AG04449 (cell line): ENCODE measurements at regions not wholly inside any gene's neighbourhood (a gene's known extent, or its start where the extent isn't known, plus 50 kb on each side); places are given as distances from the start of the nearest gene placed in this dataset.

ENCODE experiments used
- CTCF ChIA-PET: fragments of 350-600 bp; formaldehyde crosslinking; extraction: SDS; loops from one replicate; lab custom pipeline; 2021; ENCODE audit warnings: antibody characterized with exemption; lab: Yijun Ruan, JAX
- POLR2A ChIA-PET: fragments of 400-600, 350-600 bp; formaldehyde crosslinking; extraction: SDS; loops from one replicate; lab custom pipeline; 2020; ENCODE audit warnings: antibody characterized with exemption, inconsistent platforms; lab: Yijun Ruan, JAX
- DNase-seq: peaks from one replicate; pipeline ENCODE4 v3.0.0-alpha.2; 2010; ENCODE audit warnings: low read depth, low spot score
- H3K4me3 ChIP-seq: 2 replicates; pipeline ENCODE4 v1.5.1; 2011; ENCODE audit warnings: low read depth, mild to moderate bottlenecking, control low read depth, low read length
- TF ChIP-seq, protein P1 (sequence below): IDR thresholded peaks from one replicate; pipeline ENCODE4 v1.5.1; 2011; ENCODE audit warnings: mild to moderate bottlenecking, moderate library complexity, low read length, control low read depth, inconsistent platforms; ENCODE audit not compliant: insufficient read depth; ENCODE audit errors: missing control alignments

DNA sequence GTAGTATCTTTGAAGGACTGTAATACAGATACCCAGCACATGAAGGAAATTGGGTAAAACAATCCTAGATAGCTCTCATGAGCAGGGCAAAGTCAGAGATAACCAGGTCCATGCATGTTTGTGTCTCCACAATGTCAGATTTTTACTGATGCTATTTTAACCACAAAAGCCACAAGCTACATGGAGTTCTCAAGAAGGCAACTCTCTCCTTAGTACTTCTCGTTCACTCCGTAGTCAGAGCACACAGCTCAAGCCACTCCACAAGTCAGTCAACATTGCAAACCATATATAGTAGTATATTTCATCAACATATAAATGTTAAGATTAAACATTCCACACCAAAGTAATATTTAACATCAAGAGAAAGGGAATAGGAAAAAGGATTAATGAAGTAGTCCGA lies 98.0 kb upstream of the PIK3CG start:
- TF ChIP-seq, protein P1, sequence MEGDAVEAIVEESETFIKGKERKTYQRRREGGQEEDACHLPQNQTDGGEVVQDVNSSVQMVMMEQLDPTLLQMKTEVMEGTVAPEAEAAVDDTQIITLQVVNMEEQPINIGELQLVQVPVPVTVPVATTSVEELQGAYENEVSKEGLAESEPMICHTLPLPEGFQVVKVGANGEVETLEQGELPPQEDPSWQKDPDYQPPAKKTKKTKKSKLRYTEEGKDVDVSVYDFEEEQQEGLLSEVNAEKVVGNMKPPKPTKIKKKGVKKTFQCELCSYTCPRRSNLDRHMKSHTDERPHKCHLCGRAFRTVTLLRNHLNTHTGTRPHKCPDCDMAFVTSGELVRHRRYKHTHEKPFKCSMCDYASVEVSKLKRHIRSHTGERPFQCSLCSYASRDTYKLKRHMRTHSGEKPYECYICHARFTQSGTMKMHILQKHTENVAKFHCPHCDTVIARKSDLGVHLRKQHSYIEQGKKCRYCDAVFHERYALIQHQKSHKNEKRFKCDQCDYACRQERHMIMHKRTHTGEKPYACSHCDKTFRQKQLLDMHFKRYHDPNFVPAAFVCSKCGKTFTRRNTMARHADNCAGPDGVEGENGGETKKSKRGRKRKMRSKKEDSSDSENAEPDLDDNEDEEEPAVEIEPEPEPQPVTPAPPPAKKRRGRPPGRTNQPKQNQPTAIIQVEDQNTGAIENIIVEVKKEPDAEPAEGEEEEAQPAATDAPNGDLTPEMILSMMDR: no peak
- POLR2A ChIA-PET: no interaction called here
- no peak overlapping the region for H3K4me3 ChIP-seq
- CTCF ChIA-PET: interaction anchor here (1.0 to 1.9 kb wide), 2 partner anchors 14 to 590 kb away, joined by 3 to 6 read pairs; no protein-coding TSS in a partner anchor
- DNase-seq: no peak

DNA sequence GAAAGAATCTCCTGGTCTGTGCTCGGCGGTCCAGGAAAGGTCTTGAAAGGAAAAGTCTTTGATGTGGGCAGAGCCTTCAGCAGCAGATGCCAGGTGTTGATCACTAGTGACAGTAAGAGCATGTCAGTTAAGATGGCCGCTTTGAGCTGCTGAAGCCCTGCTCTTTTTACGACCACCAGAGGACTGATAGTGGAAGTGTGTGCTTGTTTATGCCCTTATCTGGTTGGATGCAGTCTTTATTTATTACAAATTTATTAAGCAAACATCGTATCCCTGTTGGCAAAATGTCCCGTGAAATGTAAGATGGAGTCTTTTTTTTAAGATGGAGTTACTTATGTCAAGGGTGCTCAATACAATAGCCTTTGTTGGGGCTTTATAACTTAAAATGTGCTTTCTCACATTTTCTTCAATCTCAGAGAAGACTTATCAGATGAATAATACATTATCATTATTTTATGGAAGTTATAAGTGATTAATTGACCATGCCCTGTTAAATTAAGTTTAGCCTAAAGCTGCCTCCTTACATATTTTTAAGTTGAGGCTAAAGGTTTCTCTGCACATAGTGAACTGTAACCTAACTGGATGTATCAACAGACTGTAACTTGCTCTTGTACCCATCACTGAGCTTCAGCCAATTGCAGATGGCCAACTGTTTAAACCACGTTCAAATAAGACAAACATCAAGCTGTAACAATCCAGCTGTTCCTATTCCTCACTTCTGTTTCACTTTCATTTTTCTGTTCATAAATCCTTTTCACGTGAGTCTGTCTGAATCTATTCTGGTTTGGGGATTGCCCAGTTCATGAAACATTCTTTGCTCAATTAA lies 97.4 kb upstream of the PIK3CG start:
- ChIA-PET CTCF (interaction anchor here (1.0 to 1.9 kb wide), 2 partner anchors 13 to 591 kb away, joined by 3 to 6 read pairs; no protein-coding TSS in a partner anchor), POLR2A (no interaction called here)
- TF ChIP-seq, protein P1: no peak

DNA sequence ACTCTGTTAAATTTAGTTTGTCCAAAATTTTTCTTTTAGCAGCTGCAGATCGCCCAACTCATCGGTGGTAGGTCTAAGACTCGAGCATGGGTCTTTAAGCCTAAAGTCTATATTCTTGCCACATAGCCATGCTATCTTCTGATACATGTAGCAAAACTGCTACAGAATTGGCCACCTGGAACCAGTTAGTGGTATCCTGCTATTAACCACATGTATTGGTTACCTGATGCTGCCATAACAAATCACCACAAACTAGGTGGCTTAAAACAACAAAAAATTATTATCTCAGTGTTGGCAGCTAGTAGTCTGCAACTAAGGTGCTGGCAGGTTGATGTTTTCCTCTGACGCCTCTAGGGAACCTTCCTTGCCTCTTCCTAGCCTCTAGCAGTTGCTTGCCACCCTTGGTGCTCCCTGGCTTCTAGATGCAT lies 96.7 kb upstream of the PIK3CG start:
- POLR2A ChIA-PET: no interaction called here
- DNase-seq: no peak
- TF ChIP-seq, protein P1: no peak
- CTCF ChIA-PET: no interaction called here
- H3K4me3 ChIP-seq: no peak overlapping the region

More for the DNA sequence above, 97.4 kb upstream of the PIK3CG start:
- H3K4me3 ChIP-seq: no peak overlapping the region
- DNase-seq: no peak

GRCh38 chr7:106770191-106770590 lies 94.9 kb upstream of the PIK3CG start:
- POLR2A ChIA-PET: no interaction called here
- peak; percentile 82 for DNase-seq
- H3K4me3 ChIP-seq: no peak overlapping the region
- CTCF ChIA-PET: interaction anchor here (1.0 kb wide), 1 partner anchor 110 kb away, joined by 4 read pairs; the partner anchor contains the start of gene CCDC71L
- TF ChIP-seq, protein P1: no peak

DNA sequence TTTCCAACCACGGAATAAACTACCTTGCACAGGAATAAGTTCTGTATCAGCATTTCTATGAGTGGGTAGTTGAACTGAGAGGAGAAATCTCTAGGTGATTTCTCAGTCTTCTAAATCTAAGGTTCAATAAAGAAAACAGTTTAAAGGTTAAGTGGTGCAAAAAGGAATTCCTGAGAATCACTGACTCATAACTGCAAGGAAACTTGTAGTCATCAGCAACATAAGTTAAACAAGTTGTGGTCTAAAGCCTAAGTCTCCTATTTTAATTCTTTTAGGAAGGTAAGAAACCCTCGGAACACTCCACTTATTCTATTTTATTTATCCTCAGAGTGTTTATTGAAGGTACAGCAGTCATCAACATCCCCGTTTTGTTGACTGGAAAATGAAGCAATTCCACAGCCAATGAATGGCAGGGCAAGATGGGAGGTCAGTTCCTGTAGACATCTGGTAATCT lies 92.4 kb upstream of the PIK3CG start:
- DNase-seq: no peak
- POLR2A ChIA-PET: no interaction called here
- CTCF ChIA-PET: no interaction called here
- TF ChIP-seq, protein P1: no peak
- H3K4me3 ChIP-seq: no peak overlapping the region

DNA sequence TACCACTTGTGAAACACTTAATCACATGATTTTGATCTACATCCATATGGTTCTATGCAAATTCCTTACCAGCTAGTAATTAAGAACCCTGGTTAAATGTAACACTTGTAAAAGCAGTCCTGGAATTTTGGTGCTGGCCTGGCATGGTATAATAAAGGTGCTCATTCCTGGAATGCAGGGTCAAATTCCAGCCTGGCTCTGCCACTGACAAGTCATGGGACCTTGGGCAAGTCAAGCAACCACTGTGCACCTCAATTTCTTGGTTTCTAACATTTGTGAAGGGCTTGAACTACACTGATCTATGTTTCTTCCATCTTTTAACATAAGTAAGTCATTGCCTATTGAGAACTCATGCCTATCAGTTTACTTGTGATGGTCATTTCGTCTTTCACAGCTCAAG lies 91.9 kb upstream of the PIK3CG start:
- CTCF ChIA-PET: no interaction called here
- TF ChIP-seq, protein P1: no peak
- DNase-seq: no peak
- no peak overlapping the region for H3K4me3 ChIP-seq
- POLR2A ChIA-PET: no interaction called here
